ENCODE measurements at regions not wholly inside any gene's neighbourhood (a gene's known extent, or its start where the extent isn't known, plus 50 kb on each side); places are given as distances from the start of the nearest gene placed in this dataset.

GRCh38 chr11:87967459-87967858 is 207.8 kb downstream of the RAB38 start:
- DNase-seq (no peak), ATAC-seq (no peak)
- intact Hi-C loops (cut with DNase I), result no loop called here
- TF ChIP-seq, protein P1, sequence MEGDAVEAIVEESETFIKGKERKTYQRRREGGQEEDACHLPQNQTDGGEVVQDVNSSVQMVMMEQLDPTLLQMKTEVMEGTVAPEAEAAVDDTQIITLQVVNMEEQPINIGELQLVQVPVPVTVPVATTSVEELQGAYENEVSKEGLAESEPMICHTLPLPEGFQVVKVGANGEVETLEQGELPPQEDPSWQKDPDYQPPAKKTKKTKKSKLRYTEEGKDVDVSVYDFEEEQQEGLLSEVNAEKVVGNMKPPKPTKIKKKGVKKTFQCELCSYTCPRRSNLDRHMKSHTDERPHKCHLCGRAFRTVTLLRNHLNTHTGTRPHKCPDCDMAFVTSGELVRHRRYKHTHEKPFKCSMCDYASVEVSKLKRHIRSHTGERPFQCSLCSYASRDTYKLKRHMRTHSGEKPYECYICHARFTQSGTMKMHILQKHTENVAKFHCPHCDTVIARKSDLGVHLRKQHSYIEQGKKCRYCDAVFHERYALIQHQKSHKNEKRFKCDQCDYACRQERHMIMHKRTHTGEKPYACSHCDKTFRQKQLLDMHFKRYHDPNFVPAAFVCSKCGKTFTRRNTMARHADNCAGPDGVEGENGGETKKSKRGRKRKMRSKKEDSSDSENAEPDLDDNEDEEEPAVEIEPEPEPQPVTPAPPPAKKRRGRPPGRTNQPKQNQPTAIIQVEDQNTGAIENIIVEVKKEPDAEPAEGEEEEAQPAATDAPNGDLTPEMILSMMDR (IDR thresholded peaks at IDR 0.05), result no peak
- Histone ChIP-seq H3K9me3 (no peaks in the 10 kb centered on the region), H3K27me3 (ENCODE audit: insufficient read depth in 3 of 3, low read length in 2 of 3) (no peaks in the 10 kb centered on the region), H3K4me1 (peaks cover 2% of the 10 kb centered on the region), H3K36me3 (ENCODE audit: insufficient read depth in 1 of 2, low read depth in 1 of 2) (no peaks in the 10 kb centered on the region), H3K4me3 (no peak overlapping the region), H3K27ac (no peak overlapping the region)
- 67 to 86% (median 76%) methylated on average over 1 of the region's 1 CpG for WGBS, 3 donors

- Histone ChIP-seq H3K4me1 (peaks cover 2% of the 10 kb centered on the region), H3K36me3 (ENCODE audit: insufficient read depth in 1 of 2, low read depth in 1 of 2) (no peaks in the 10 kb centered on the region), H3K27ac (no peak overlapping the region), H3K4me3 (no peak overlapping the region), H3K9me3 (no peaks in the 10 kb centered on the region), H3K27me3 (ENCODE audit: insufficient read depth in 3 of 3, low read length in 2 of 3) (no peaks in the 10 kb centered on the region)
- TF ChIP-seq, protein P1 (IDR thresholded peaks at IDR 0.05), result no peak
- intact Hi-C loops (cut with DNase I), result no loop called here
- ATAC-seq (no peak), DNase-seq (no peak)
- WGBS, 3 donors, result 0 to 8% (median 3%) methylated on average over 1 of the region's 1 CpG
These were observed 208.5 kb downstream of the RAB38 start for GRCh38 chr11:87966694-87967093.

- ATAC-seq (no peak), DNase-seq (no peak)
- no peaks in the 10 kb centered on the region for H3K9me3 ChIP-seq
- no peaks in the 10 kb centered on the region for H3K36me3 ChIP-seq (ENCODE audit: insufficient read depth in 1 of 2, low read depth in 1 of 2)
- no peak overlapping the region for H3K4me3 ChIP-seq
- H3K27me3 ChIP-seq (ENCODE audit: insufficient read depth in 3 of 3, low read length in 2 of 3), result no peaks in the 10 kb centered on the region
- intact Hi-C loops (cut with DNase I), result no loop called here
- no peak overlapping the region for H3K27ac ChIP-seq
- TF ChIP-seq, protein P1 (IDR thresholded peaks at IDR 0.05), result no peak
- H3K4me1 ChIP-seq, result peaks cover 2% of the 10 kb centered on the region
These were observed 209.0 kb downstream of the RAB38 start for GRCh38 chr11:87966216-87966615.

DNA sequence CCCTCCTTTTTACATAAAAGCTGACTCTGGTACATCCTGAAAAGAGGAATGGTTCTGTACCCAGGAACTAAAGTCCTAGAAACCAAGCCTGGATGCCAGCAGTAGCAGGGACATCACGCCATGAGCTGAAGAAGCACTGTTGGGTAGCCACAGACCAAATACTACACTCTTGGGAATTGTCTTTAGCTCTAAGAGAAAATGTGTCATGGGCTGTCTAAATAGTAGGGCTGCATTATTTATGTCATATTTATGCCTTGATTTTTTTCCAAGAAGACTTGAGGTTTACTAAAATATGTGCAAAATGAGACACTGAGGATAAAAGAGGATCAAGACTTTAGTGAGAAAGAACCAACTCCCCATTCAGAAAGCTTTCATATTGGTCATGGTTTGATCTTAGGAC is 213.6 kb downstream of the RAB38 start:
- no peaks in the 10 kb centered on the region for H3K9me3 ChIP-seq
- H3K36me3 ChIP-seq (ENCODE audit: insufficient read depth in 1 of 2, low read depth in 1 of 2), result no peaks in the 10 kb centered on the region
- TF ChIP-seq, protein P1 (IDR thresholded peaks at IDR 0.05), result no peak

GRCh38 chr11:87957961-87958360 is 217.3 kb downstream of the RAB38 start:
- TF ChIP-seq, protein P1 (IDR thresholded peaks at IDR 0.05), result no peak
- no peak overlapping the region for H3K27ac ChIP-seq
- no peaks in the 10 kb centered on the region for H3K27me3 ChIP-seq (ENCODE audit: insufficient read depth in 3 of 3, low read length in 2 of 3)
- H3K9me3 ChIP-seq, result no peaks in the 10 kb centered on the region
- DNase-seq (no peak), ATAC-seq (no peak)
- H3K36me3 ChIP-seq (ENCODE audit: insufficient read depth in 1 of 2, low read depth in 1 of 2), result no peaks in the 10 kb centered on the region
- intact Hi-C loops (cut with DNase I), result no loop called here
- no peak overlapping the region for H3K4me3 ChIP-seq
- 74 to 86% (median 86%) methylated on average over 4 of the region's 4 CpGs for WGBS, 3 donors
- H3K4me1 ChIP-seq, result no peaks in the 10 kb centered on the region

More for the DNA sequence above, 213.6 kb downstream of the RAB38 start:
- H3K27ac ChIP-seq, result no peak overlapping the region
- intact Hi-C loops (cut with DNase I), result no loop called here
- DNase-seq (no peak), ATAC-seq (no peak)
- no peak overlapping the region for H3K4me3 ChIP-seq
- H3K4me1 ChIP-seq, result no peaks in the 10 kb centered on the region
- no peaks in the 10 kb centered on the region for H3K27me3 ChIP-seq (ENCODE audit: insufficient read depth in 3 of 3, low read length in 2 of 3)
- WGBS, 3 donors, result 49 to 88% (median 59%) methylated on average over 1 of the region's 1 CpG

Measured in psoas muscle (tissue), 7 donors.